NCI-H526 (cell line): ENCODE measurements at regions not wholly inside any gene's neighbourhood (a gene's known extent, or its start where the extent isn't known, plus 50 kb on each side); places are given as distances from the start of the nearest gene placed in this dataset.
"Not testable (repeated sequence)": the region's sequence is repeated elsewhere in the genome, so short reads cannot be mapped to it uniquely, and the experiment has no call there.

ENCODE experiments used
- DNase-seq, 2 experiments: peaks; one replicate each; lab custom pipeline; 2025; lab: John Stamatoyannopoulos, UW

DNA sequence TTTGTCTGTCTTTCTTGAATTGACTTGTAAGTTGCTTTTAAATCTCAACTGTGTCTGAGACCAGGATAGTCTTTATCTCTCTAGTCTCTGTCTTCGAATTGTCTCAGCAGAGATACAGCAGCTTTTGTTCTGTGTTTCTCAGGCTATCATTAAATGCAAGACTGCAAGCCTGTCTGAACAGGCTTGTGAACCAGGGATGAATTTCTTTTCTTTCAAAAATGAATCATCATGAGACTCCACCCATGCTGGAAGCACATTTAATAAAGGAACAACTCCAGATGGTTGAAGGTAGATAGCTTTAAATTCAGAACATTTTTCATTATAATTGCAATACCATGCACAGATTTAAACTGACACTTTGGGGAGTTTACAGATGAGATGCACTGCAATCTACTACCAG, 155.9 kb downstream of the SEC23IP start:
- DNase-seq, result no peak

GRCh38 chr10:120051671-120052070, 159.1 kb downstream of the SEC23IP start:
- peak; percentile 45 to 52 for DNase-seq

- peak in 1 of 2 experiments; percentile 10 for DNase-seq
These were observed 160.6 kb downstream of the SEC23IP start for GRCh38 chr10:120052964-120053702.

DNA sequence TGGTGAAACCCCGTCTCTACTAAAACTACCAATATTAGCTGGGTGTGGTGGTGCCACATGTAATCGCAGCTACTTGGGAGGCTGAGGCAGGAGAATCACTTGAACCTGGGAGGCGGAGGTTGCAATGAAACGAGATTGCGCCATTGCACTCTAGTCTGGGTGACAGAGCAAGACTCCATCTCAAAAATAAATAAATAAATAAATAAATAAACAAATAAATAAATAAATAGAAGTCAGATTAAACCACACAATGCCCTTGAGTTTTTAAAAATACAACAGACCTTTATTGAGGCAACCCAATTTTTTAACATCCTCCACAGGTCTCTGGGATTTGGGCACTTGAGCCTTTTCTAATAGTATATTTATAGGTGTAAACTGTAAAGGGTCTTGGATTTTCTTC, 167.3 kb downstream of the SEC23IP start:
- DNase-seq, result not testable (repeated sequence)

GRCh38 chr10:120067427-120067826, 174.9 kb downstream of the SEC23IP start:
- DNase-seq, result no peak

DNA sequence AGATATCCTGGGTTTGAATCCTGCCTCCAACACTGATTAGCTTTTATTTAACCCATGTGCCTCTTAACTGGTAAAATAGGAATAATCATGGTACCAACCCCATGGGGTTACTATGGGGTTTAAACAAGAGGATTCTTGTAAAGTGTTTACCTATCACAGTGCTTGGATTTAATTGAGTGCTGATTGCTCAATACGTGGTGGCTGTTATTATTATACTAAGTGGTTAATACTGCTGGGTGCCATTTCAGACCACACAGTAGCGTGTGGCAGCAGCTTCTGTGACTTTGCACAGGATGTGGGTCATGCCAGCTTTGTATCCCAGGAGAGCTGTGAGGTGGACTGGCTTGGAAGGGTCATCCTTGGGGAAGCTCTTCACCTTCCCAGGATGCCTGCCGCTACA, 177.2 kb downstream of the SEC23IP start:
- no peak for DNase-seq

- DNase-seq, result no peak
These were observed 182.8 kb downstream of the SEC23IP start for GRCh38 chr10:120075349-120075748.

DNA sequence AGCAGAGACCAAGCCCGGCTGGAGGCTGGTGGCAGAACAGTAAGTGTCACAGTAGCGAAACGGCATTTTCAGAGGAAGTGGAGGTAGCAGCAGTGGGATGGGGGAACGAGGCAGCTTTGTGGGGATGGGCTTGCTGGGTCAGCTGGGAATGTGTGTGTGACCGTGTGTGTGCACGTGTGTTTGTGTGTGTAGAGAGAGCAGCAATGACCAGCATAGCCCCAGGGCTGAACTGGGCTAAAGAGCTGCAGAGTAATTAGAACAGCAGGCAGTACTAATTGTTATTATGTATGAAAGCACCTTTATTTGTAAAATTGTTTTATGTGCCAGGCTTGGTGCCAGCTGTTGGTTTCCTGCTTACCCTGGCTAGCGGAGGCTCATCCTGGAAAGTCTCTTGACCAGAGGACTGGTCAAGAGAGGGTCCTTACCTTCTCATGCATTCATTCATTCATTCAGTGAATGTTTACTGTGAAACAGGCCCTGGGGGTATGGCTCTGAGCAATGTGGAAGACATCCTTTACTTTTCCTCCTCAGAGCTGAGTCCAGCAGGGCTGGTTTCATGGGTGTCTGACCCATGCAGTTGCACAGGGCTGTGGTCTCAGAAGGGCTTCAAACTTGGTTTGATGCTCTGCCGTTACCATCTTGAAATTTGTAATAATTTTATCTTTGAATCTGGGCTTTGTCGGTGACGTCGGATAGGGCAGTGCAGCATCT, 184.6 kb downstream of the SEC23IP start:
- no peak for DNase-seq

GRCh38 chr10:120077707-120078492, 185.4 kb downstream of the SEC23IP start:
- peak in 1 of 2 experiments; percentile 37 for DNase-seq

GRCh38 chr10:120085096-120085796, 192.7 kb downstream of the SEC23IP start:
- no peak for DNase-seq

DNA sequence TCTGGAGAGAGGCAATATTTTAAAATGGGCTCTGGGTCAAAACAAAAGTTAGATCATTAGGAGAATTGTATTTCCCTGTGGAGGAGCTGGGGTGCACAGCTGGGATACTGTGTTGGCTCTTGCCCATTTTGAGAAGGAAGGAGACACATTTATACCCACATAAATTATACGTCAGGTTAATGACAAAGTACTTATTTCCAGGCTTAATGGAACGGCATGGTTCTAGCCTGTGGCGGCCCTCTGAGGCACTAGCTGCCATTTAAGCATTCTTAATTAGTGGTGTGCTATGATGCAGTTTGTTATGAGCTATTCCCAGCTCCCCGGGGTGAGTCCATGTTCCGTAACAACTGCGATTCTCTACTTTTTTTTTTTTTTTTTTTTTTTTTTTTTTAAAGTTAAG, 193.5 kb downstream of the SEC23IP start:
- DNase-seq, result no peak

GRCh38 chr10:120087109-120087508, 194.6 kb downstream of the SEC23IP start:
- no peak for DNase-seq

DNA sequence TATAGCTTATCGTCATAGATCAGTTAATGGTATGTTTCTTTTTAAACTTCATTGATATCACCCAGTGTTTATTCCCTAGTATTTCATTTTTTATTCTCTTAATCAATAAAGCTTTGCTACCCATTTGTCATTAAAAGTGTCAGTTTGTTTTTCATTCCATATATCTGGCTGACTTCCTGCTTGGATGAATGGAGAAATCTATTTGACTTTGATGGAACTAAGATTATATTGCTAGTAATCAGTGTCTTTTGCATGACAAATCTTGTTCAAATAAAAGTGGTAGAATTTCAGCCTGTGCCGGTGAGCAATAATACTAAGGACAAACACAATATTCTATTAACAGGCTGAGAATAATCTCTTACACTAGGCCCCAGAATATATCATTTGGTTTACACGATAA, 203.3 kb downstream of the SEC23IP start:
- DNase-seq, result peak; percentile 36 to 48

GRCh38 chr10:120097766-120098165, 205.2 kb downstream of the SEC23IP start:
- DNase-seq, result no peak

DNA sequence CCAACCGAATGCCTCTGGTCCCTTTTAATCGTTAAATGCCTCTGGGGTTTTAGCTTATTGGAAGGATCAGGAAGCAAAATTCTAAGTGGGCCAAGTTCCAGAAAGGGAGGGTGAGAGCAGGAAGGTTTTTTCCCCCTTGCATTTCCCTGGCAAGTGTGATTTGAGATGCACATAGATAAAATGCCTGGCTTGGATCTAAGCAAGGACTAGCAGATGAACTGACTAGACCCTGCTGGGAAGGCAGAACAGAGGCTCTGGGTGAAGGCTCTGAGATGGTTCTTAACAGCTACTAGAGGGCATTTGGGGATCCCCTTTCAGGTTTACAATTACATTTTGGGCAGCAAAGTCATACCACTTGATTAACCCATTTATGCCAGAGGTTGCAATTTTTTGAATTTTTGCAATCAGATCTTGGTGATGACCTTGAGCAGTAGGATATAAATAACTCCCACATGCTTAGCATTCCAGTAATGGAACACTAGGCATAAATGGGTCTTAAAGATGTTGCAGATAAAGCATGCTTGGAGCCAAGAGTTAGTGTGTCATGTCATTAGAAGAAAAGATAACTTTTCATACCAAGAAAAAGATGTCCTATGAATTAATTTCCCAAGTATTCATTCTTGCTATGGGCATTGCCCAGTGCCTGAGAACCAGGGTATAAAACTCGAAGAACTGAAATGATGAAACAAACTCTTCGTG, 205.9 kb downstream of the SEC23IP start:
- DNase-seq, result no peak

- no peak for DNase-seq
These were observed 211.4 kb downstream of the SEC23IP start for GRCh38 chr10:120103738-120104560.

DNA sequence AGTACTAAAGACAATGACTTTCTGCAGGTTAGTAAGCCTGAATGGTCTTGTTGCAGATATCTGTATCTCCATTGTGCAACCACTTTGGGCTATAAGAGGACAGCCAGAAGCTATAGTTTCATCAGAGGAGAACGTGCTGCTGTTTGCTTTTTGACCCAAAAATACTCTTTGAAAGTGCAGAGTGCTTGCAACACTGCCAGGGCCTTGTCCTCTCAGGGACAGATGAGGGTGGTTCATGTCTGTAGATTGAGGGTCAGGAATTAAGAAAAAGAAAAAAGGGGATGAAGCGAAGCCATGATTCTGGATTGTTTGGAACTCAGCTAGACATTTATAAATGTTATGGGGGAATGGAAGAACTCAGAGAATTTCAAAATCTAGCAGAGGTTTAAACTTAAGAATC, 212.5 kb downstream of the SEC23IP start:
- no peak for DNase-seq

DNA sequence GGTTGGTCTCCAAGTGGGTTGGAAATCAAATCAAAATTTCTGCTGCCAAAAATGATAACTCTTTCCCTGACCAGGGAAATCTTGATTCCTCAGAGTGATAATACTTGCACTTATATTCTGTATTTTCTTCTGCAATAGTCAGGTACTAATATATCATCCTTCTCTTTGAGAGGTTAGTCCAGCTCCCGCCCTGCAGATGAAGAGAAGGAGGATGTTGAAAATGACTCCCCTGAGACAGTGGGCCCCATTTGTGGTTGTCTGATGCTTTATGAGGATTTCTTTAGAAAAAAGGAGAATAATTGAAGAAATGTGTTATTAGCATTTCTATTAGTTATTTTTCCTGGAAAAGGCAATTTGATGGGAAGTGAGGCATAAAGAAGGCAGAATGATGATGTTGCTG, 213.0 kb downstream of the SEC23IP start:
- DNase-seq, result no peak

- DNase-seq, result no peak
These were observed 216.4 kb downstream of the SEC23IP start for GRCh38 chr10:120108916-120109315.

- DNase-seq, result not testable (repeated sequence)
These were observed 217.2 kb downstream of the SEC23IP start for GRCh38 chr10:120109725-120110124.

DNA sequence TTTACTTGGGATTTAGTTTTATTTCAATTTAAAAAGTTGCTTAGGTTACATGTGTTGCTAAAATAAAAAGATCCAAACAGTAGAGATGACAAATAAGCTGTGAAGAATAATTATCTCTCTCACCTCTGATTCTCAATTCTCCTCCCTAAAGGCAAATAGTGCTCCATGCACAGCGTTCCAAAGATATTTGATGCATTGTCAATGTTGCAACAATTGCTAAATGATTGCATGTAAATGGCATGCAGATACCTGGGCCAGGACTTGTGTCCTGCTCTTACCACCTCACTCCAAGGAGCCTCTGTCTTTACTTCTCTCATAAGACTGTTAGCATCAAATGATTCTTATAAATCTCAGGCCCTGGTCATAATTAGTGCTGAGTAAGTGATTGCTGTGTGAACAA, 217.7 kb downstream of the SEC23IP start:
- no peak for DNase-seq
